ENCODE measurements at regions not wholly inside any gene's neighbourhood (a gene's known extent, or its start where the extent isn't known, plus 50 kb on each side); places are given as distances from the start of the nearest gene placed in this dataset.

DNA sequence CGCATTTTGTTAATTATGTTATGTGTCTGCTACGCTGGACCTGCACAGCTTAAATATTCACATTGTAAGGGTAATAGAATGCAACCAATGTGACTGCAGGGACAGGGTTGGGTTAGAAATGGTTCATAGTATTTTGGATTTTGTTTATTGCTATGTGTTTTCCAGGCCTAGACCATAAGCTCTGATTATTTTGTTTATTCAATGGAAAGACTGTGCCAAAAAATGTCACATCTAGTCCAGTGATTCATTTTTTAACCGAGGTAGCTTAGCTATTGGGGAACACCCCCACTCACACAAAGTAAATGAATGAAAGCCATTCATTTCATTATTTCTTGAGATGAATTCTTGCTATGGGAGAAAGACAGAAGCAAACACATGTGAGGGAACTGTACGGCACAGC, 516.5 kb upstream of the ANKRD30A start:
- no peak for TF ChIP-seq POLR2AphosphoS5 (IDR thresholded peaks at IDR 0.05; ENCODE audit: insufficient read depth, low read depth, low read length)
- TF ChIP-seq EZH2 (IDR thresholded peaks at IDR 0.05; ENCODE audit: borderline replicate concordance, low read depth, low read length, severe bottlenecking): no peak
- no peak for TF ChIP-seq POLR2A (IDR thresholded peaks at IDR 0.05; ENCODE audit: low read depth, low read length)
- TF ChIP-seq, protein P1, sequence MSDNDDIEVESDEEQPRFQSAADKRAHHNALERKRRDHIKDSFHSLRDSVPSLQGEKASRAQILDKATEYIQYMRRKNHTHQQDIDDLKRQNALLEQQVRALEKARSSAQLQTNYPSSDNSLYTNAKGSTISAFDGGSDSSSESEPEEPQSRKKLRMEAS (IDR thresholded peaks at IDR 0.05; ENCODE audit: insufficient read depth, insufficient read length): no peak
- TF ChIP-seq GATA2 (IDR thresholded peaks at IDR 0.05; ENCODE audit: insufficient read depth, insufficient read length, low read depth, low read length): no peak
- TF ChIP-seq, protein P2, sequence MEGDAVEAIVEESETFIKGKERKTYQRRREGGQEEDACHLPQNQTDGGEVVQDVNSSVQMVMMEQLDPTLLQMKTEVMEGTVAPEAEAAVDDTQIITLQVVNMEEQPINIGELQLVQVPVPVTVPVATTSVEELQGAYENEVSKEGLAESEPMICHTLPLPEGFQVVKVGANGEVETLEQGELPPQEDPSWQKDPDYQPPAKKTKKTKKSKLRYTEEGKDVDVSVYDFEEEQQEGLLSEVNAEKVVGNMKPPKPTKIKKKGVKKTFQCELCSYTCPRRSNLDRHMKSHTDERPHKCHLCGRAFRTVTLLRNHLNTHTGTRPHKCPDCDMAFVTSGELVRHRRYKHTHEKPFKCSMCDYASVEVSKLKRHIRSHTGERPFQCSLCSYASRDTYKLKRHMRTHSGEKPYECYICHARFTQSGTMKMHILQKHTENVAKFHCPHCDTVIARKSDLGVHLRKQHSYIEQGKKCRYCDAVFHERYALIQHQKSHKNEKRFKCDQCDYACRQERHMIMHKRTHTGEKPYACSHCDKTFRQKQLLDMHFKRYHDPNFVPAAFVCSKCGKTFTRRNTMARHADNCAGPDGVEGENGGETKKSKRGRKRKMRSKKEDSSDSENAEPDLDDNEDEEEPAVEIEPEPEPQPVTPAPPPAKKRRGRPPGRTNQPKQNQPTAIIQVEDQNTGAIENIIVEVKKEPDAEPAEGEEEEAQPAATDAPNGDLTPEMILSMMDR (IDR thresholded peaks at IDR 0.05; ENCODE audit: extremely low read depth in 1 of 2, insufficient read depth in 1 of 2, low read depth in 1 of 2, low read length in 2 of 2): no peak
- TF ChIP-seq MYC (IDR thresholded peaks at IDR 0.05; ENCODE audit: low read depth, low read length): no peak
- TF ChIP-seq FOS (IDR thresholded peaks at IDR 0.05; ENCODE audit: borderline replicate concordance, insufficient read depth, low read length): no peak

All from endothelial cell of umbilical vein (primary cell).